HG03575 (cell line): ENCODE measurements at regions not wholly inside any gene's neighbourhood (a gene's known extent, or its start where the extent isn't known, plus 50 kb on each side); places are given as distances from the start of the nearest gene placed in this dataset.

Source experiments
- ATAC-seq: cut with Tn5 transposase; IDR thresholded peaks from one replicate; pipeline ENCODE4 v1.9.1; 2021; ENCODE audit not compliant: unreplicated experiment, insufficient number of reproducible peaks, low FRiP score; ENCODE audit errors: extremely low read depth

DNA sequence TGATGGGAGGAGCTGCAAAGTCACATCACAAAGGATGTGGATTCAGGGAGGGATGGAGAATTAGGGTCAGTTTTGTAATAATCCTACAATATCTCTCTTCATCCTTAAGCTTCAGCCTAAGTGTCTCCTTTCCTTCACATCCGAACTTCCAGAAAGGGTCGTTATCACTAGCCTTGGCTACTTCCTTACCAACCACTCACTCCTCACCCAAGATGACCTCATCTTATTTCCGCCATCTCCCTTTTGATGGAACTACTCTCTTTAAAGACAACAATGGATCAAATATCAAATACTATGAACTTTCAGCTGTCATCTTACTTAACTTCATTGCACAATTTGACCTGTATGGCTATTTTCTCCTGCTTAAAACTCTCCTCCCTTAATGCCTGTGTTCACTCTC lies 69.6 kb upstream of the BARHL2 start:
- no peak for ATAC-seq

GRCh38 chr1:90784186-90784847 lies 67.2 kb upstream of the BARHL2 start:
- ATAC-seq: no peak

GRCh38 chr1:90783181-90783580 lies 66.1 kb upstream of the BARHL2 start:
- no peak for ATAC-seq

DNA sequence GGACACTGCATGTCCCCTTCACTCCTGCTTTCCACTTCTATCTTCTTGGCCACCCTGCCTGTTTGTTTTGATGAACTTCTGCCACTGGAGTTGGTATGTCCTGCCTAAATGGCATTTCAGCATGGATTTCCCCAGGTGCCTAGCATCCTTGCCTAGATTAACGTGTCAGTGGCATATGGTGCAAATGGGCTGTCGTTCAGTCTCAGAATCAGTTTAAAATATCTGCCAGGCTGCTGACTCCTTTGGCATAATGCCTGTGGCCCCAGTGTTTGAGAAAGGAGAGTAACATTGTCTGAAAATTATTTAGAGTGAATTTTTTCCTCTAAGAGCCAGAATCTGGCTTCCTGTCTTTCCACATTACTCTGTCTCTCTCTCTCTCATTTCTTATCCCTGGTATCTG lies 64.9 kb upstream of the BARHL2 start:
- ATAC-seq: no peak

DNA sequence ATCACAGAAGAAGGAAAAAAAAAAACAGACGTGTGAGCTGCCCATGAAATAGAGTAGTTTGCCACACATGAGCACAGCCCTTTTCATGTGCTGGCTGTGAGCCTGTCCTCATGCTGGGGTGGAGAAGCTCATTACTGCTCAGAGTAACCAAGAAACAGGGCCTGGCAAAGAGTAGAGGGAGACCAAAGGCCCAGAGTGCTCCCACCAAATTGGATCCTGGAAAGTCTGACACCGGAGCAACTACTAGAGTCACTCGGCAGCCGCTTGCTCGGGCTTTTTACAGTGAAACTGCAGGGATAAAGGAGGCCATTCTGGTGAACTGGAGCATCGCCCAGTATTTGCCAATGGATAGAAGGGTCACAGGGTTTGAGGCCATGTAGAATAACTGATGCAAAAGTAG lies 64.4 kb upstream of the BARHL2 start:
- no peak for ATAC-seq

- no peak for ATAC-seq
Observed at GRCh38 chr1:90780981-90781380, 63.9 kb upstream of the BARHL2 start.

DNA sequence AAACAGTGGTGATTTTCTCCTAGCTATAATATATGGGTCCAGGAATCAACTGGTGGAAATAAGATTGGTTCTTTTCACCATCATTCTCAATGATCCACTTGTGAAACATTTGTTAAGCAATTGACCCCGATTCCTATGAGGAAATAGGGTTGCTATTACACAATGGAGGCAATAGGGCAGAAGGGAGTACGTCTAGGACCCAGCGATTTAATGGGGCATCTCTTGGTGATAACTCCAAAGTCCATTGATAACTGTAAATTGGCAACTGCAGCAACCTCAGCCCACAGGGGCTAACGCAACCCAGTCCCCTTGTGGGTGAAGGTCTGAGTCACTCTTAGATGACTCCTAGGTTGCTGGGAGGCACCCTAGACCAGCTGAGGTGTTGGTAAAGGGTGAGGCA lies 62.5 kb upstream of the BARHL2 start:
- no peak for ATAC-seq

DNA sequence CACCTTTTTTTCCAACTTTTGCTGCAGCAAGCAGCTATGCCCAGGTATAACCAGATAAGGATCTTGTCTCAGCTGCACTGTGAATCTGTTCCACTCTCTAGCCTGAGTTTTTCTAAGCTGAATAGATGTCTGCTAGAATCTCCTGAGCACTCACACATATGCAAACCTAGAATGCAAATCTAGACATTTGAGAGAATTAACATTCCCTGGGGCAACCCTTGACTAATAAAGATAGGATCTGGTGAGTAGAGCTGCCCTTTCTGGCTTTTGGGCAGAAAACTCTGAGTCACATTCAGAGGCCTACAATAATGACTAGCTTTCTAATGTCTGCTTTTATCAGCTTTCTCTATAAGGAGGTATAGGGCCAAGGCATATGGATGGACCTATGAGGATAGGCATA lies 61.4 kb upstream of the BARHL2 start:
- no peak for ATAC-seq

DNA sequence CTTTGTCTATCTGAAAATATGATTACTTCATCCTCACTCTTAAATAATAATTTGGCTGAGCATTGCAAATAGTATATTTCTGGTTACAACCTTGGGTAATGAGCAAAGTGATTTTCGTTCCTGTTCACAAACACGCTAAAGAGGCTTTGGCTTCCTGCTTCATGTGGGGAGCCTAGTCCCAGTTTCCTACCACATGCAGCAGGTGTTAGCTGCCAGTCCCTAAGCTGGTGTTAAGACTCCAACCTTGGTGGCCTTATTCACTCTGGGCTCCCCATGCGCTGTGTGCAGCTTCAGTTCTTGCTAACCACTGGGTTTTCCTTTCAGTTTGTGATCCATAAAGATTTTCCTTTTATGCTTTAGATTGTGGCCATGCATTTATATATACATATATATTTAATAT lies 56.7 kb upstream of the BARHL2 start:
- ATAC-seq: no peak

DNA sequence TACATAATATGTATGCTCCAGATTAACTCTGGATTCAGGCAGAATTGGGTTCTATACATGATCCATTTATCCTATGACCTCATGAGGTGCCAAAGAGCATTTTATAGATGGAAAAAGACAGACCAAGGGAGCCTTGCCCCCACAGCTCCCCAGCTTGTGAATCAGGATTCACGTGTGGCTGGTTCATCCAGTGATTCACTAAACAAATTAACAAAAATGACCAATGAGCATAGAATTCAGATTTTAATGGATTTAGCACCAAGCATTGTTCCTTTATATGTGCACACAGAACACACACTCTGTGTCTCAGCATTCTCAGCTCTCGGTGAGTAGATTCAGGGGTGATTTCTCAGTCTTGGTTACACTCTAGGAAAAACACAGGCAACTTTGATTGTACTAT lies 51.7 kb upstream of the BARHL2 start:
- ATAC-seq: no peak

GRCh38 chr1:90768098-90768497 lies 51.0 kb upstream of the BARHL2 start:
- ATAC-seq: no peak
